Ovary (tissue), 3 donors: ENCODE measurements at regions not wholly inside any gene's neighbourhood (a gene's known extent, or its start where the extent isn't known, plus 50 kb on each side); places are given as distances from the start of the nearest gene placed in this dataset.

ENCODE experiments used
- EP300 ChIP-seq: sonication (generic); formaldehyde crosslinking; IDR thresholded peaks from one replicate; pipeline ENCODE4 v1.6.1; 2017; ENCODE audit warnings: antibody characterized with exemption
- POLR2A ChIP-seq: fragments of 450-650 bp; IDR thresholded peaks from one replicate; pipeline ENCODE4 v1.6.1; 2017; ENCODE audit warnings: antibody characterized with exemption, mild to moderate bottlenecking, moderate library complexity
- TF ChIP-seq, protein P1 (sequence below), 3 donors: fragments of 450-650 bp in 2 of 3; fragments of 200-600 bp in 1 of 3; IDR thresholded peaks; one replicate each; pipeline versions ENCODE4 v1.5.1 to v1.8.0; 2016 to 2022; ENCODE audit warnings: antibody characterized with exemption in 3 of 3, mild to moderate bottlenecking in 1 of 3
- donor health status: DM: no; HTN: no; CAD: no.

GRCh38 chr4:96162636-96163035 is 322.7 kb downstream of the PDHA2 start:
- TF ChIP-seq, protein P1, sequence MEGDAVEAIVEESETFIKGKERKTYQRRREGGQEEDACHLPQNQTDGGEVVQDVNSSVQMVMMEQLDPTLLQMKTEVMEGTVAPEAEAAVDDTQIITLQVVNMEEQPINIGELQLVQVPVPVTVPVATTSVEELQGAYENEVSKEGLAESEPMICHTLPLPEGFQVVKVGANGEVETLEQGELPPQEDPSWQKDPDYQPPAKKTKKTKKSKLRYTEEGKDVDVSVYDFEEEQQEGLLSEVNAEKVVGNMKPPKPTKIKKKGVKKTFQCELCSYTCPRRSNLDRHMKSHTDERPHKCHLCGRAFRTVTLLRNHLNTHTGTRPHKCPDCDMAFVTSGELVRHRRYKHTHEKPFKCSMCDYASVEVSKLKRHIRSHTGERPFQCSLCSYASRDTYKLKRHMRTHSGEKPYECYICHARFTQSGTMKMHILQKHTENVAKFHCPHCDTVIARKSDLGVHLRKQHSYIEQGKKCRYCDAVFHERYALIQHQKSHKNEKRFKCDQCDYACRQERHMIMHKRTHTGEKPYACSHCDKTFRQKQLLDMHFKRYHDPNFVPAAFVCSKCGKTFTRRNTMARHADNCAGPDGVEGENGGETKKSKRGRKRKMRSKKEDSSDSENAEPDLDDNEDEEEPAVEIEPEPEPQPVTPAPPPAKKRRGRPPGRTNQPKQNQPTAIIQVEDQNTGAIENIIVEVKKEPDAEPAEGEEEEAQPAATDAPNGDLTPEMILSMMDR (IDR thresholded peaks at IDR 0.05), result no peak
- TF ChIP-seq EP300, result no peak
- TF ChIP-seq POLR2A, result no peak
